ENCODE measurements at regions not wholly inside any gene's neighbourhood (a gene's known extent, or its start where the extent isn't known, plus 50 kb on each side); places are given as distances from the start of the nearest gene placed in this dataset.

GRCh38 chr15:31842532-31843195, 187.7 kb upstream of the CHRNA7 start:
- DNase-seq = no peak

GRCh38 chr15:31843426-31844055, 186.8 kb upstream of the CHRNA7 start:
- no peak for DNase-seq

GRCh38 chr15:31845791-31846190, 184.5 kb upstream of the CHRNA7 start:
- DNase-seq = no peak

- no peak for DNase-seq
Measured at GRCh38 chr15:31847961-31848360, 182.4 kb upstream of the CHRNA7 start.

GRCh38 chr15:31848621-31849020, 181.7 kb upstream of the CHRNA7 start:
- no peak for DNase-seq

- DNase-seq = no peak
Measured at GRCh38 chr15:31852933-31853799, 177.1 kb upstream of the CHRNA7 start.

GRCh38 chr15:31856581-31856980, 173.7 kb upstream of the CHRNA7 start:
- DNase-seq = no peak

- no peak for DNase-seq
Measured at GRCh38 chr15:31857194-31857593, 173.1 kb upstream of the CHRNA7 start.

GRCh38 chr15:31858026-31858425, 172.3 kb upstream of the CHRNA7 start:
- no peak for DNase-seq

GRCh38 chr15:31866248-31866647, 164.1 kb upstream of the CHRNA7 start:
- DNase-seq = no peak

- no peak for DNase-seq
Measured at GRCh38 chr15:31867536-31868442, 162.5 kb upstream of the CHRNA7 start.

- DNase-seq = no peak
Measured at GRCh38 chr15:31869686-31870307, 160.5 kb upstream of the CHRNA7 start.

- DNase-seq = peak; percentile 52
Measured at GRCh38 chr15:31870328-31871165, 159.8 kb upstream of the CHRNA7 start, which contains the start of gene OTUD7A. OTUD7A (minus strand) TSS chr15:31870673.

GRCh38 chr15:31871166-31871886, 159.0 kb upstream of the CHRNA7 start:
- no peak for DNase-seq

GRCh38 chr15:31871887-31872281, 158.4 kb upstream of the CHRNA7 start:
- DNase-seq = no peak

- DNase-seq = no peak
Measured at GRCh38 chr15:31887246-31887645, 143.1 kb upstream of the CHRNA7 start.

- no peak for DNase-seq
Measured at GRCh38 chr15:31892513-31892912, 137.8 kb upstream of the CHRNA7 start.

GRCh38 chr15:31893780-31894179, 136.5 kb upstream of the CHRNA7 start:
- DNase-seq = no peak

GRCh38 chr15:31897746-31898145, 132.6 kb upstream of the CHRNA7 start:
- DNase-seq = no peak

GRCh38 chr15:31901501-31901900, 128.8 kb upstream of the CHRNA7 start:
- no peak for DNase-seq

GRCh38 chr15:31905054-31905453, 125.3 kb upstream of the CHRNA7 start:
- no peak for DNase-seq
